Choroid plexus epithelial cell (primary cell): ENCODE measurements at regions not wholly inside any gene's neighbourhood (a gene's known extent, or its start where the extent isn't known, plus 50 kb on each side); places are given as distances from the start of the nearest gene placed in this dataset.

Experiments
- DNase-seq: peaks from one replicate; pipeline ENCODE4 v3.0.0-alpha.2; 2010; ENCODE audit warnings: low read depth
- H3K4me3 ChIP-seq: 2 replicates; pipeline ENCODE4 v1.5.1; 2011; ENCODE audit warnings: low read depth, mild to moderate bottlenecking, control low read depth, low read length, moderate library complexity
- CTCF ChIP-seq: conservative IDR thresholded peaks from 2 replicates; pipeline ENCODE4 v1.5.1; 2011; ENCODE audit warnings: low read depth, mild to moderate bottlenecking, control low read depth, inconsistent platforms, low read length, moderate library complexity

- TF ChIP-seq CTCF = no peak
- peak; percentile 15 for DNase-seq
- H3K4me3 ChIP-seq = no peak overlapping the region
These were observed 404.2 kb upstream of the IL12A start for GRCh38 chr3:159584421-159584820.

GRCh38 chr3:159586571-159587202 is 401.9 kb upstream of the IL12A start:
- TF ChIP-seq CTCF = peak; percentile 92
- H3K4me3 ChIP-seq = no peak overlapping the region
- DNase-seq = peak; percentile 80

- no peak overlapping the region for H3K4me3 ChIP-seq
- no peak for TF ChIP-seq CTCF
- DNase-seq = no peak
These were observed 394.6 kb upstream of the IL12A start for GRCh38 chr3:159593927-159594605.

GRCh38 chr3:159600291-159600690 is 388.3 kb upstream of the IL12A start:
- H3K4me3 ChIP-seq = no peak overlapping the region
- DNase-seq = peak; percentile 30
- no peak for TF ChIP-seq CTCF

- no peak overlapping the region for H3K4me3 ChIP-seq
- TF ChIP-seq CTCF = no peak
- DNase-seq = peak; percentile 45
These were observed 384.5 kb upstream of the IL12A start for GRCh38 chr3:159604151-159604581.

- TF ChIP-seq CTCF = no peak
- no peak for DNase-seq
- H3K4me3 ChIP-seq = no peak overlapping the region
These were observed 383.5 kb upstream of the IL12A start for GRCh38 chr3:159605101-159605500.

- TF ChIP-seq CTCF = no peak
- H3K4me3 ChIP-seq = no peak overlapping the region
- DNase-seq = no peak
These were observed 382.9 kb upstream of the IL12A start for GRCh38 chr3:159605776-159606175.
